ENCODE measurements at regions not wholly inside any gene's neighbourhood (a gene's known extent, or its start where the extent isn't known, plus 50 kb on each side); places are given as distances from the start of the nearest gene placed in this dataset.
"Not testable (repeated sequence)": the region's sequence is repeated elsewhere in the genome, so short reads cannot be mapped to it uniquely, and the experiment has no call there.

DNA sequence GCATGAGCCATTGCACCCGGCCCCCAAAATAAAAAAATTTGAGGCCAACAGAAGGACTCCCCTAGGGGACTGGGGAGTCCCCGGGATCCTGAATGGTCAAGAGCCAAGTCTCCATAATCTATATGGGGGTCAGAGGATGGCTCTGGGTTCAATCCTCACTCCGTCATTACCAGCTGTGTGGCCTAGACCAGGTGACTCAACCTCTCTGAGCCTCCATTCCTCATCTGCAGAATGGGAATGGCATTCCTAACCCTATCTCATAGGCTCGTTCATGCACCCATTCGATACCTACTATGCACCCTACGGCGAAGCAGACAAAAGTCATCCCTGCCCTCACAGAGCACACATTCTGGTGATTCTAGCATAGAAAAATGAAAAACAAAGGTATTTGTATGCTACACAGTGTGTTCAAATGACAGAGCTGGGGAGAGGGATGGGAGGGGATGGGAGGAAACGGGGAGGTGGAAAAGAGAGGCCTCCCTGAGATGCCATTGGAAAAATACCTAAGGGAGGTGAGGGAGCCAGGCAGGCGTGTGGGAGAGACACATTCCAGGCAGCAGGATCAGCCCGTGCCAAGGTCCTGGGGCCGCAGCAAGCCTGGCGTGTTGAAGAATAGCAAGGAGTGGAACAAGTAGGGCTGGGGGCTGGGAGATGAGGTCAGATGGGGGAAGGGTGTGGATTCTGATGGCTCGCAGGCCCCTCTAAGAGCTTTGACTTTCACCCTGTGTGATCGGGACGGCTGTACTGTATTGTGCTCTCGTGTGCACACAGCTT is 71.2 kb downstream of the RMI2 start:
- no peak for DNase-seq

GRCh38 chr16:11417487-11417886 is 72.2 kb downstream of the RMI2 start:
- DNase-seq: no peak

DNA sequence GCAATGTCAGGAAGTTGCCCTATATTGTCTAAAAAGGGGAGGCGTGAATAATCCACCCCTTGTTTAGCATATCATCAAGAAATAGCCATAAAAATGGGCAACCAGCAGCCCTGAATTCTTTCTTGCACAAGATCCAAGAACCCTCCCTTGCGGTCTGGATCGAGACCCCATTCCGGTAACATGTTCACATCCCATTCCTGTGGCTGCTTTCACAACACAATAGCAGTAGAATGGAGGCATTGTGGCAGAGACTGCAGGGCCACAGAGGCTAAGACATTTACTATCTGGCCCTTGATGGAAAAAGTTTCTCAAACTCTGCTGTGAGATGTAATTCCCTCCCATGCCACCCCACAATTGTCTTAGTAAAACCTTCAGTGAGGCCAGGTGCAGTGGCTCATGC is 73.2 kb downstream of the RMI2 start:
- no peak for DNase-seq

DNA sequence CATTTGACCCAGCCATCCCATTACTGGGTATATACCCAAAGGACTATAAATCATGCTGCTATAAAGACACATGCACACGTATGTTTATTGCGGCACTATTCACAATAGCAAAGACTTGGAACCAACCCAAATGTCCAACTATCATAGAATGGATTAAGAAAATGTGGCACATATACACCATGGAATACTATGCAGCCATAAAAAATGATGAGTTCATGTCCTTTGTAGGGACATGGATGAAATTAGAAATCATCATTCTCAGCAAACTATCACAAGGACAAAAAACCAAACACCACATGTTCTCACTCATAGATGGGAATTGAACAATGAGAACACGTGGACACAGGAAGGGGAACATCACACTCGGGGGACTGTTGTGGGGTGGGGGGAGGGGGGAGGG is 74.8 kb downstream of the RMI2 start:
- not testable (repeated sequence) for DNase-seq

- no peak for DNase-seq
These were observed 75.6 kb downstream of the RMI2 start for GRCh38 chr16:11420895-11421294.

DNA sequence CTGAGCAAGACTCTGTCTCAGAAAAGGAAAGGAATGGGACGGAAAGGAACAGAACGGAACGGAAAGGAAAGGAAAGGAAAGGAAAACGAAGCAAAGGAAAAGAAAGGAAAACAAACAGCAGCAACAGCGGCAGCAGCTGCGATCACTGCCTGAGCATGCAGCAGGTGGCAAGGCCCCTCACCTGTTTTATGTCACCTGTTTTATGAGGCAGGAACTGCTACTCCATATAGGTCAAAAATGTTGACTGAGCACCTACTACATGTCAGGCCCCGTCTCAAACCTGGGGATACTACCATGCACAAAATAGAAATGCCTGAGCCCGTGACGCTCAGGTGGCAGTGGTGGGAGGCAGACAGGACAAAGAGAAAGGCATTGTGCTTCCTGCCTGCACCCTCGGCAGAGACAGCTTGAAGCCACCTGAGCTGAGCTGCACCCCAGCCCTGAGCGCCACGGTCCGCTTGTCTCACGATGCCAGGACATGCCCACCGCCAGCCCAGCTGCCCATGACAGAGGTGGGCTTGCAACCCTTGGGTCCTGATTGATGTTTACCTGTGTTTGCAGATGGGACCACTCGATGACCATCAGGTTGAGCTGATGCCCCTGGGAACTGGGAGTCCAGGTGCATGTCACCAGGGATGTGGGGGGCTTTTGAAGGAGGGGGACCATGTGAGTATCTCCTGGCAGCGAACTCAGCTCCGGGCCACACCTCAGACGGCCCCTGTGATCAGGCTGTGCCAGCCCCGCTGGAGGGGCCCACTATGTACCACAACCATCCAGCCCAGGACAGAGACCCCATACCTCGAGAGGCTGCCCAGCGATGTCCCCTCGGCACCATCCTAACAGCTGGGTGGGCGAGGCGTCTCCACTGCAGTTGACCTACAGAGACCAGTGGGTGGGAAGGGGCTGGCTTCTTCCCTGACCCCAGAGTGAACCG is 77.4 kb downstream of the RMI2 start:
- no peak for DNase-seq

DNA sequence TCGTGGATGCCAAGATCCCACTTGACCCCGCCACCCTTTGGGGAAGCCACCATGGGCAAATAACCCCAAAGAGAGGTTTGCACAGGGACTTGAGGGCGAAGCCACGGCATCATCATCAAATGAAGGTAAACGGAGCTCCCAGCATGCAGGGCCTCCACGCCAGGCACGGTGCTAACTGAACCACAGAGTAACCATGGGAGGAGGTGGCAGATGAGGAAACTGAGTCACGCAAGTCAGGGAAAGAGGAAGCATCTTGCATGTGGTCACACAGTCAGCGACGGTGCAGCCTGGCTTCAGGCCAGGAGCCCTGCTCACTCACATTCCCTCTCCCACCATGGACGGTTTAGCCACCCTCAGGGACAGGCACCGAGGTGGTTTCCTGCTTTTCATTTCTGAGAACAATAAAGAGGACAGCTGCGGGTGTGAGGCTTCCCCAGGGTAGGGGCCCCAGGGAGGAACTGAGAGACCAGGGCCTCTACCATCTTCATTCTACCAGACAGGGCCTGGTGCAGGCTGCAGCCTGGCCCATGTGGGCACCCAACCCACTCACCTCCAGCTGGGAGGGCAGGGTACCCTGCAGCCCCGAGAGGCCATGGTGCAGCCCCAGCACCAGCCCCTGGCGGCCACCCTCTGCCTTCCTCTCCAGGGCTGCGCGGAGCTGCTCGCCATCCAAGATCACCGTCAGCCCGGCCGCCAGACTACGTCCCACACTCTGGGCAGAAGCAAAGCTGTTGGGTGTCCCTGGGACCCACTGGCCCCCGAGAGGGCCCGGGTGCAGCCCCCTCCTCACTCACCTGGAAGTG is 78.3 kb downstream of the RMI2 start:
- no peak for DNase-seq

DNA sequence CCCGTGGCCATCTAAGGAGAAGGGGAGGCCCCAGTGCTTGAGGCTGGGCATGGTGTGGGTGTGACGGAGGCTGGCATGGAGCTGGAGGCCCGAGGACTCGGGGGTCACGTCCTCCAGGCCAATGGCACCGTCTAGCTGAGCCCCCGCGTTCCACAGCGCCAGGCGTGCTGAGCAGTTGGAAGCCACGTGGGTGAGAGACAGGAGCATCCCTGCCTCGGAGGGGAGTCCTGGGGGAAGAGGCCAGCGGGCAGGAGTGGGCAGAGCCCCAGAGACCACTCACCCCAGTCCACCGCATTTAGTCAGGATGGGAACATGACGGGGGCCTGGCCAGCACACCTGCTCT is 78.8 kb downstream of the RMI2 start:
- DNase-seq: no peak

DNA sequence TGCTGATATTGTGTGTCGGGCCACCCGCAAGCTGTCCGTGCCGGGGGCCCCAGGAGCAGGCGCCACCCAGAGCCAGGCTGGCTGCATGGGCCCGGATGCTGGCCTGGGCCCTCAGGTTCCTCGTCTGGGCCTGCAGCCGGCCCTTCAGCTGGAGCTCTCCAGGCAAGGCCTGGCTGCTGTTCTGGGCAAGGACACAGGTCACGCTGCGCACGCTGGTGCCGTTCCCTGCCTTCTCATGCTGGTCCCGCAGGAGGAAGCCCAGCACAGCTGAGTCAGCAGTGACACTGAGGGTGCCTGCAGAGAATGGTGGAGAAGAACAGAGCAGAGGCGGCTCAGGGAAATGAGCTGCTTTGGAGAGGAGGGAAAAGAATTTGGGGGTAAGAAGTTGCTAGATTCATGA is 79.9 kb downstream of the RMI2 start:
- DNase-seq: no peak

GRCh38 chr16:11428623-11428953 is 83.3 kb downstream of the RMI2 start:
- no peak for DNase-seq

- DNase-seq: no peak
These were observed 83.9 kb downstream of the RMI2 start for GRCh38 chr16:11429123-11429522.

- DNase-seq: no peak
These were observed 84.6 kb downstream of the RMI2 start for GRCh38 chr16:11429823-11430222.

DNA sequence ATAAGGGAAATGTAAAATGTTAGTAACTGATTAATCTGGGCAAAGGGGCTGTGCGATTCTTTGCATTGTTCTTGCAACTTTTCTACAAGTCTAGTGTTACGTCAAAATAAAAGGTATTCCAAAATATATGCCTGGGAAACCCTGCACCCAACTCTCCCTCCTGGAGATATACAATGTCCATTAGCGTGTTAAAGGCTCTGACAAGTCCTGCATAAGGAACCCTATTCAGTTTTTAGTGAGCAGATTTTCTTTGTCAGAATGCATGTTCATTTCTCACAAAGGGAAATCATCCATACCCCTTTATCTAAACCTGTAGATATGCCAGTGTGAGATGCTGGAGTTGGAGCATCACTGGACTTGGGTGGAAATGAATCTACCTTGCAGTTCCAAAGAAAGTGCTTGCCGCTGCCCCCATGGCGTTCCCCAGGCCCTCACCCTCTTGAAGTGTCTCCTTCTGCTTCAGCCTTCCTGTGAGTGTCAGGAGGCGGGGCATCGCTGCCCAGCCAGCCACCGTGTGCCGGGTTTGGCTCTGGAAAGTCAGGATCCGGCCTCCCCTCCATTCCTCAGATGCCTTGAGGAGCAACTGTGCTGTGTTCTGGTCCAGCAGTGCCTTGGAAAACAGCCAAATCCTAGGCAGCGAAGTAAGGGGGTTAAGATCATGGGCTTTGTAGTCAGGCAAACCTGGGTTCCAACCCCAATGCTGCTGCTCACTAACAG is 85.5 kb downstream of the RMI2 start:
- no peak for DNase-seq

DNA sequence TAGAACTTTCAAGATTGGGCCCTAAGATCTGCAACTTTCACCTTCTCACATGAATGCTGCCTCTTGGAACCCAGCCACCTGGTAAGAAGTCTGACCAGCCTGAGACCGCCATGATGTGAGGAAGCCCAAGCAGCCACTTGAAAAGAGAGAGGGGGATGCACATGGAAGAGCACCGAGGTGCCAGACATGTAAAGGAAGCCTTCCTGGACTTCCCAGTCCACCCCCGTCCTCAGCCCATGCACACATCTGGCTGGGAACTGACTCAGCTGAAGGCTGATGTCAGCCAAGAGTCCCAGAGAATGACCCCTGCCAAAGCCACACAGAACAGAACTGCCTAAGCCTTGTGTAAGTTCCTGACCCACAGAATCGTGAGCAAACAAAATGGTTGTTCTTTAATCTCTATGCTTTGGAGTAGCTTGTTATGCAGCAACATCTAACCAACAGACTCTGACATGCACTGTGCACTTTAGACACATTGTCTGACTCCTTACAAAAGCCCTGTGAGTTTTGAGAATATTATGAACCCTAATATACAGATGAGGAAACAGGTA is 86.7 kb downstream of the RMI2 start:
- DNase-seq: no peak

DNA sequence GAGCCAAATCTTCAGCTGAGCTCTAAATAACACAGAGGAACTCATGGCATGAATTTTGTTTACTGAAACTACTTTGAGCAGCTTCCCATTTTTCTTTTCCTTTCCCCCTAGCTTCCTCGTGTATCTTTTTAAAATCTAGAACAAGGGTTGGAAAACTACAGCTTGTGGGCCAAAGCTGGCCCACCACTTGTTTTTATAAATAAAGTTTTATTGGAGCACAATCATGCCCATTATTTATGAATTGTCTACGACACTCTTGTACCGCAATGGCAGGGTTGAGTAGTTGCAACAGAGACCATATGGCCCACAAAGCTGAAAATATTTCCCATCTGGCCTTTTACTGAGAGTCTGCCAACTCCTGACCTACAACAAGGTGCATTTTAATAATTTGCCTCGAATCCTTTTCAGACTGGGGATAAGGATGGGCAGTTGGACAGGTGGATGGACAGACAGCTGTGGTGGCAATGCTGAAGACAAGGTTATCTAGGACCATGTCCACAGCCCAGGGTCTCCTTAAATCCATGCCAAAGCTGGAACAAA is 87.7 kb downstream of the RMI2 start:
- DNase-seq: no peak

DNA sequence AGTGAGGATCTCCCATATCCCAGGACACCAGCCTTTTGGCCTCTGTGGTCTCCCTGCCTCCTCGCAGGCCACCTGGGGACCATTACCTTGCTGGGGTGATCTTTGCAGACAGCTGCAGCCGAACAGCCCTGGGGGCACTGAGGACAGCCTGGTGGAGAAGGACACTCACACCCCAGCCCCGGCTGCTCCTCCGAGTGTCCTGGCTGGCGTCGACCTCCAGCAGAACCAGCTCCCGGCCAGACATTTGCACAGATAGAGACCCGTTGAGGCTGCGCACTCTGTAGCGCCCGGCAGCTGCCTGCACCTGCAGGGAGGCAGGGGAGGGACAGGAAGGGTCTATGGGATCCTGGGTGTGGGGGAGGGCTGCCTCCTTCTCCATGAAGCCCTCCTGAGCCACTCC is 90.3 kb downstream of the RMI2 start:
- no peak for DNase-seq

- DNase-seq: no peak
These were observed 91.8 kb downstream of the RMI2 start for GRCh38 chr16:11437069-11437468.

DNA sequence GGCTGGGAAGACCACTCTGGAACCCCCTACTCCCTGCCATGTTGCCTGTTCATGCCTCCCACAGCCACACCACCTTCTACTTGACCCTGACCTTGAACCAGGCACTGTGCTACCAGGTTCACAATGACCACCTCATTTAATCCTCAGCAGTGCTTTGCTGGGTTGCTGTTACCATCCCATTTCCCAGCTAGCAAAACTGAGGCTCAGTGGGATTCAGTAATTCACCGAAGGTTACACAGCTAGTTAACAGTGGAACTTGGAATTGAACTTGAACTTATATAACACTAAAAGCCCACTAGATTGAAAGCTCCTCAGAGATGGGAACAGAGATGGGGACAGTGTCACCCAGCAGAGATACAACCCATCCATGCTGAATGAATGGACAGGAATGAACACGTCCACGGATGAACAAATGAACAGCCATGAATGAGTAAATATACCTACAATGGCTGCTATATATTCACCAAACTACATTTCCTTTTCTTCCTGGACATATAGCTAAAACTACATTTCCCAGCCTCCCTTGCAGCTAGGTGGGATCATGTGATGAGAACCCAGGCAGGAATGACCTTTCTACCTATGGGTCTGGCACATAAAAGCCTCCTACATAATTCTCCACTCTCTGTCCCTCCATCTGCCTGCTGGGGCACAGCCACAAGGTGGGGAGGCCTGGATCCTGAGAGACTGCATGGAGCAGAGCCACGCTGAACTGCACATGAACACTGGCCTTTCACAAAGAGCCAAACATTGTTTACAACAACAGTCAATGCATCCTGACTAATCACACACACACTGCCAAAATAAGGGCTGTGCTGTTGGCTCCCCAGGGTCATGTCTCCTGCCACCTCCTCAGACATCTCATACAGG is 94.8 kb downstream of the RMI2 start:
- no peak for DNase-seq

DNA sequence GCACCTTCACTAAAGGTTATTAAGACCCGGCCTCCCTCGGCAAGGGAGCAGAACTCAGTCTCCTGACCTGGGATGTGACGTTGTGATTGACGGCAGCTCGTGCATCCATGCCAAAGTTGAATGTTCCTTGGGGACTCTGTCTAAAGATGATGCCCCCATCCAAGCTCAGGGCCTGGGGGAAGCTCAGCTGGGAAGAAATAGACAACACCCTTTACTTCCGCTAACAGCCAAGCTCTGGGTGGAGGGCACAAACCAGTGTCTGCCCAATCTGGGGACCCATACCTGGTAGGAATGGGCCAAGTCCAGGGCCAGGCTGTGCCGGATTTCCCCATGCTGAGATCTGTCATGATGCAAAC is 95.4 kb downstream of the RMI2 start:
- DNase-seq: no peak

GRCh38 chr16:11445486-11445885 is 100.2 kb downstream of the RMI2 start:
- no peak for DNase-seq

- no peak for DNase-seq
These were observed 101.4 kb downstream of the RMI2 start for GRCh38 chr16:11446566-11447119.

Data from stimulated activated CD4-positive, alpha-beta T cell treated with anti-CD3 and anti-CD28 coated beads, Interleukin-15, amount 100 ng/mL, for 24 hours (primary cell).